Ovary (tissue), 7 donors: ENCODE measurements at regions not wholly inside any gene's neighbourhood (a gene's known extent, or its start where the extent isn't known, plus 50 kb on each side); places are given as distances from the start of the nearest gene placed in this dataset.

ENCODE experiments used
- DNase-seq, 5 donors: peaks; one replicate each; pipeline ENCODE4 v3.0.0-alpha.2; 2019 to 2020
- H3K27ac ChIP-seq, 2 donors: fragments of 200-600 bp; one replicate each; pipeline versions ENCODE4 v1.5.1 to v1.8.0; 2019 to 2022
- H3K27me3 ChIP-seq: fragments of 200-600 bp; one replicate; pipeline ENCODE4 v1.8.0; 2022
- H3K36me3 ChIP-seq: fragments of 200-600 bp; sonication (generic); one replicate; pipeline ENCODE4 v1.5.1; 2019
- H3K4me1 ChIP-seq: one replicate; pipeline ENCODE4 v1.8.1; 2013; ENCODE audit warnings: mild to moderate bottlenecking, moderate library complexity; ENCODE audit not compliant: insufficient read depth
- H3K4me3 ChIP-seq: fragments of 200-600 bp; sonication (generic); one replicate; pipeline ENCODE4 v1.5.1; 2017
- H3K9me3 ChIP-seq, 2 donors: fragments of 200-600 bp in 1 of 2; sonication (generic) in 1 of 2; one replicate each; pipeline versions ENCODE4 v1.5.1 to v1.8.1; 2013 to 2019; ENCODE audit warnings: mild to moderate bottlenecking in 1 of 2, moderate library complexity in 1 of 2
- EP300 ChIP-seq: sonication (generic); formaldehyde crosslinking; IDR thresholded peaks from one replicate; pipeline ENCODE4 v1.6.1; 2017; ENCODE audit warnings: antibody characterized with exemption
- POLR2A ChIP-seq: fragments of 450-650 bp; IDR thresholded peaks from one replicate; pipeline ENCODE4 v1.6.1; 2017; ENCODE audit warnings: antibody characterized with exemption, mild to moderate bottlenecking, moderate library complexity
- WGBS, 3 donors: extraction: QIAGEN DNeasy Blood & Tissue Kit in 1 of 3; methylation state at CpG; one replicate each; pipeline versions ENCODE4 v1.1.5 to v1.1.7; 2013 to 2017; 5-methylcytosine and 5-hydroxymethylcytosine counted together
- intact Hi-C, 4 donors: fragments of 100-400 bp; cut with DNase I; formaldehyde crosslinking; loops; one replicate each; pipeline versions ENCODE4 v1.11.0 to v1.15.1; 2022 to 2023
- TF ChIP-seq, protein P1 (sequence below), 3 donors: fragments of 450-650 bp in 2 of 3; fragments of 200-600 bp in 1 of 3; IDR thresholded peaks; one replicate each; pipeline versions ENCODE4 v1.5.1 to v1.8.0; 2016 to 2022; ENCODE audit warnings: antibody characterized with exemption in 3 of 3, mild to moderate bottlenecking in 1 of 3
- donor health status: DM: no; HTN: no; CAD: no; lungs with moderate emphysema.
- donor health status: DM: no; HTN: no; CAD: no.
- donor health status: Bipolar disorder and iron deficiency.
- donor health status: DM: no; HTN: no; CAD: no.
- donor health status: DM: yes; HTN: yes; CAD: no.

DNA sequence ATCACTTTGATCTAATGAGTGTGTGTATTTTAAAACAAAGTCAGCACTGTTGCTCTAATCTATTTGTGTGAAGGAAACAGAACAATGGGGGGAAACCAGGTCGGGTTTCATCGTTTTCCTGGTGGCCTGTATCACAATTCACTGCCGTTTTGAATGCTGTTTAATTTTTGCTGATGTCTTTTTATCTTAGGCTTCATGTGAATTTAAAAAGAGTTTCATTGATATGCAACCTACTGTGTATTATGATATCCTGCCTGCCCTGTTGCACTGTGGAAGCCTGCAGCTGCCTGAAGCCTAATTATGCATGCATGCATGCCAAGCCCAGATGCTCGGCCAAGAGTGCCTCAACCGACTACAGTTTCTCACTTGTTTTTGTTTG lies 307.5 kb downstream of the ZNF608 start:
- no peaks in the 10 kb centered on the region for H3K9me3 ChIP-seq
- H3K4me1 ChIP-seq: no peaks in the 10 kb centered on the region
- H3K27me3 ChIP-seq: no peaks in the 10 kb centered on the region
- TF ChIP-seq, protein P1, sequence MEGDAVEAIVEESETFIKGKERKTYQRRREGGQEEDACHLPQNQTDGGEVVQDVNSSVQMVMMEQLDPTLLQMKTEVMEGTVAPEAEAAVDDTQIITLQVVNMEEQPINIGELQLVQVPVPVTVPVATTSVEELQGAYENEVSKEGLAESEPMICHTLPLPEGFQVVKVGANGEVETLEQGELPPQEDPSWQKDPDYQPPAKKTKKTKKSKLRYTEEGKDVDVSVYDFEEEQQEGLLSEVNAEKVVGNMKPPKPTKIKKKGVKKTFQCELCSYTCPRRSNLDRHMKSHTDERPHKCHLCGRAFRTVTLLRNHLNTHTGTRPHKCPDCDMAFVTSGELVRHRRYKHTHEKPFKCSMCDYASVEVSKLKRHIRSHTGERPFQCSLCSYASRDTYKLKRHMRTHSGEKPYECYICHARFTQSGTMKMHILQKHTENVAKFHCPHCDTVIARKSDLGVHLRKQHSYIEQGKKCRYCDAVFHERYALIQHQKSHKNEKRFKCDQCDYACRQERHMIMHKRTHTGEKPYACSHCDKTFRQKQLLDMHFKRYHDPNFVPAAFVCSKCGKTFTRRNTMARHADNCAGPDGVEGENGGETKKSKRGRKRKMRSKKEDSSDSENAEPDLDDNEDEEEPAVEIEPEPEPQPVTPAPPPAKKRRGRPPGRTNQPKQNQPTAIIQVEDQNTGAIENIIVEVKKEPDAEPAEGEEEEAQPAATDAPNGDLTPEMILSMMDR (IDR thresholded peaks at IDR 0.05): no peak
- TF ChIP-seq POLR2A: no peak
- no peak for TF ChIP-seq EP300
- H3K27ac ChIP-seq: no peak overlapping the region
- no peak for DNase-seq
- H3K36me3 ChIP-seq: no peaks in the 10 kb centered on the region
- no peak overlapping the region for H3K4me3 ChIP-seq
- intact Hi-C loops: no loop called here
- WGBS, 3 donors: 43 to 57% (median 47%) methylated on average over 5 of the region's 5 CpGs

DNA sequence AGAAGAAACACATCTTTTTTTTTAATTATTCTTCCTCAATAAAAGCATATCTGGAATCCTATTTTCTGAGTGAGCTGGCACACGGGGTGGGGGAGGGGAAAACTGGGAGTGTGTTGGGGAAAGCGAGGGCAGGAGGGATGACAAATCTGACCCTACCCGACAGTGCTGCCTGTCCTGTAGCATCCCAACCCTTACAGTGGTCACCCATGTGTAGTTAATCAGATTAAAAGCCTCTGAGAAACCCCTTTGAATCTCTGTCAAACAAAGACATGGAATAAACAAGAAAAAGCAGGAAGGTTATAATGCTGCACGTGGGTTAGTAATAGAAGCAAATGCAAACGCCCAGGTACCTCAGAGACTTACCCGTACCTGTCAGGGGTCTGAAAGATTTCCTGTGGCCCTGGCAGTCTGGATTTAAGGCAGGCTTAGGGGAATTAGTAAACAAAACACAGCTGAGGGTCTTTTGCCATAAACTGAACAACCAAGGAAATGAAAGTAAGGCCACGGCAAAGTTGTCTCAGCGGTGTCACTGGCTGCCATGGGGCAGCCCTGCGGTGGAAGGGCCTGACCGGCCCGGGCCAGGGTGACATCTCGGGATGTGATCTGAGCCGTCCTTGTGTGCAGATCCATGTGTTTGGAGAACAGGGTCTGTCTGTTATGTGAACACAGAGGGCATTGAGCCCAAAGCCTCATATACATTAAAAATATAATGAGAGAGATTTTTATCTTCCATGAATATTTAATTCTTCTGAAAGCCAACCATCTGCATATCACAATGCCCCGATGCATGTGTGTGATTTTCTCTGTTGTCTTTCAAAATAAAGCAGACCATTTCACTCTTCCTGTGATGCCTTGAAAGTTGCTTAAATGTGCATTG lies 308.2 kb downstream of the ZNF608 start:
- TF ChIP-seq EP300: no peak
- TF ChIP-seq, protein P1 (IDR thresholded peaks at IDR 0.05): no peak
- TF ChIP-seq POLR2A: no peak
- DNase-seq: no peak
- Histone ChIP-seq H3K9me3 (no peaks in the 10 kb centered on the region), H3K4me3 (no peak overlapping the region), H3K27me3 (no peaks in the 10 kb centered on the region), H3K4me1 (no peaks in the 10 kb centered on the region), H3K27ac (no peak overlapping the region), H3K36me3 (no peaks in the 10 kb centered on the region)
- WGBS, 3 donors: 86 to 88% (median 86%) methylated on average over 14 of the region's 14 CpGs
- intact Hi-C loops: no loop called here

- H3K4me3 ChIP-seq: no peak overlapping the region
- DNase-seq: no peak
- H3K9me3 ChIP-seq: no peaks in the 10 kb centered on the region
- H3K4me1 ChIP-seq: no peaks in the 10 kb centered on the region
- 95 to 97% (median 96%) methylated on average over 2 of the region's 2 CpGs for WGBS, 3 donors
- no peak overlapping the region for H3K27ac ChIP-seq
- no peak for TF ChIP-seq POLR2A
- no peak for TF ChIP-seq EP300
- TF ChIP-seq, protein P1 (IDR thresholded peaks at IDR 0.05): no peak
- intact Hi-C loops: no loop called here
- H3K27me3 ChIP-seq: no peaks in the 10 kb centered on the region
- H3K36me3 ChIP-seq: no peaks in the 10 kb centered on the region
Observed at GRCh38 chr5:124436294-124436693, 310.1 kb downstream of the ZNF608 start.

- DNase-seq: no peak
- no peaks in the 10 kb centered on the region for H3K9me3 ChIP-seq
- H3K36me3 ChIP-seq: no peaks in the 10 kb centered on the region
- TF ChIP-seq, protein P1 (IDR thresholded peaks at IDR 0.05): no peak
- no peak for TF ChIP-seq POLR2A
- no peak for TF ChIP-seq EP300
- no peaks in the 10 kb centered on the region for H3K4me1 ChIP-seq
- no peaks in the 10 kb centered on the region for H3K27me3 ChIP-seq
- no peak overlapping the region for H3K4me3 ChIP-seq
- intact Hi-C loops: no loop called here
- WGBS, 3 donors: 96 to 100% (median 98%) methylated on average over 1 of the region's 1 CpG
- no peak overlapping the region for H3K27ac ChIP-seq
Observed at GRCh38 chr5:124433170-124433569, 313.3 kb downstream of the ZNF608 start.
